H9 (cell line): ENCODE measurements at regions not wholly inside any gene's neighbourhood (a gene's known extent, or its start where the extent isn't known, plus 50 kb on each side); places are given as distances from the start of the nearest gene placed in this dataset.

Source experiments
- DNase-seq: peaks from one replicate; pipeline ENCODE4 v3.0.0-alpha.2; 2017
- H2AFZ ChIP-seq: one replicate; pipeline ENCODE4 v1.6.1; 2013; ENCODE audit warnings: mild to moderate bottlenecking, low read length, control low read depth, moderate library complexity
- H2AK5ac ChIP-seq: 2 replicates; pipeline ENCODE4 v1.6.1; 2013; ENCODE audit warnings: low read length, control low read depth, mixed read lengths; ENCODE audit not compliant: insufficient read length
- H2BK120ac ChIP-seq: one replicate; pipeline ENCODE4 v1.6.1; 2013; ENCODE audit warnings: low read depth, mild to moderate bottlenecking, low read length, control low read depth, inconsistent platforms; ENCODE audit not compliant: poor library complexity, severe bottlenecking
- H2BK12ac ChIP-seq: 2 replicates; pipeline ENCODE4 v1.6.1; 2013; ENCODE audit warnings: low read length, control low read depth, mixed read lengths, low read depth; ENCODE audit not compliant: insufficient read length
- H2BK15ac ChIP-seq: 2 replicates; pipeline ENCODE4 v1.6.1; 2013; ENCODE audit warnings: low read depth, low read length, control low read depth
- H2BK20ac ChIP-seq: one replicate; pipeline ENCODE4 v1.6.1; 2013; ENCODE audit warnings: low read depth, mild to moderate bottlenecking, low read length, control low read depth, inconsistent platforms; ENCODE audit not compliant: poor library complexity, severe bottlenecking
- H2BK5ac ChIP-seq: 2 replicates; pipeline ENCODE4 v1.6.1; 2013; ENCODE audit warnings: low read length, control low read depth, mixed read lengths; ENCODE audit not compliant: insufficient read length
- H3K14ac ChIP-seq: 2 replicates; pipeline ENCODE4 v1.6.1; 2013; ENCODE audit warnings: low read length, control low read depth; ENCODE audit not compliant: insufficient read depth
- H3K18ac ChIP-seq: 2 replicates; pipeline ENCODE4 v1.6.1; 2013; ENCODE audit warnings: low read depth, mild to moderate bottlenecking, mixed read lengths, low read length, control low read depth; ENCODE audit not compliant: insufficient read length
- H3K23ac ChIP-seq: 2 replicates; pipeline ENCODE4 v1.6.1; 2013; ENCODE audit warnings: low read length, control low read depth, mixed read lengths, low read depth; ENCODE audit not compliant: insufficient read length
- H3K23me2 ChIP-seq: 2 replicates; pipeline ENCODE4 v1.6.1; 2013; ENCODE audit warnings: low read depth, mild to moderate bottlenecking, mixed read lengths, low read length, control low read depth; ENCODE audit not compliant: insufficient read length, poor library complexity, severe bottlenecking
- H3K27ac ChIP-seq: 2 replicates; pipeline ENCODE4 v1.5.1; 2013; ENCODE audit warnings: low read length, control low read depth, mixed read lengths, low read depth; ENCODE audit not compliant: insufficient read length
- H3K27me3 ChIP-seq: 2 replicates; pipeline ENCODE4 v1.6.1; 2013; ENCODE audit warnings: low read length, control low read depth, inconsistent platforms; ENCODE audit not compliant: insufficient read depth
- H3K4ac ChIP-seq: 2 replicates; pipeline ENCODE4 v1.6.1; 2013; ENCODE audit warnings: low read depth, mild to moderate bottlenecking, control low read depth, inconsistent platforms, low read length, moderate library complexity
- H3K4me1 ChIP-seq: 2 replicates; pipeline ENCODE4 v1.6.1; 2013; ENCODE audit warnings: low read length, control low read depth, inconsistent platforms; ENCODE audit not compliant: insufficient read depth
- H3K4me2 ChIP-seq: 2 replicates; pipeline ENCODE4 v1.6.1; 2013; ENCODE audit warnings: low read length, control low read depth, mixed read lengths; ENCODE audit not compliant: insufficient read length, insufficient read depth
- H3K56ac ChIP-seq: 2 replicates; pipeline ENCODE4 v1.6.1; 2013; ENCODE audit warnings: low read depth, mild to moderate bottlenecking, mixed read lengths, low read length, control low read depth; ENCODE audit not compliant: insufficient read length
- H3K79me1 ChIP-seq: 2 replicates; pipeline ENCODE4 v1.6.1; 2013; ENCODE audit warnings: low read depth, mild to moderate bottlenecking, moderate library complexity, low read length, control low read depth, inconsistent platforms; ENCODE audit not compliant: insufficient read depth, poor library complexity, severe bottlenecking
- H3K79me2 ChIP-seq: 2 replicates; pipeline ENCODE4 v1.6.1; 2013; ENCODE audit warnings: low read length, control low read depth, inconsistent platforms; ENCODE audit not compliant: insufficient read depth
- H3K9ac ChIP-seq: 2 replicates; pipeline ENCODE4 v1.6.1; 2013; ENCODE audit warnings: low read length, control low read depth, mixed read lengths; ENCODE audit not compliant: insufficient read length; ENCODE audit errors: extremely low read depth
- H3K9me3 ChIP-seq: one replicate; pipeline ENCODE4 v1.6.1; 2013; ENCODE audit warnings: low read depth, low read length, inconsistent platforms; ENCODE audit not compliant: control insufficient read depth
- H3T11ph ChIP-seq: one replicate; pipeline ENCODE4 v1.6.1; 2013; ENCODE audit warnings: mild to moderate bottlenecking, low read length, control low read depth, inconsistent platforms
- H4K20me1 ChIP-seq: one replicate; pipeline ENCODE4 v1.6.1; 2013; ENCODE audit not compliant: control insufficient read depth, insufficient read length, insufficient read depth
- H4K5ac ChIP-seq: 2 replicates; pipeline ENCODE4 v1.6.1; 2013; ENCODE audit warnings: low read depth, mild to moderate bottlenecking, mixed read lengths, low read length, control low read depth; ENCODE audit not compliant: insufficient read length
- H4K8ac ChIP-seq: replicated peaks from 2 replicates; pipeline ENCODE4 v1.6.1; 2013; ENCODE audit warnings: low read length, control low read depth, mixed read lengths, low read depth; ENCODE audit not compliant: insufficient read length
- H4K91ac ChIP-seq: 2 replicates; pipeline ENCODE4 v1.6.1; 2013; ENCODE audit warnings: low read depth, mild to moderate bottlenecking, moderate library complexity, mixed read lengths, low read length, control low read depth; ENCODE audit not compliant: insufficient read length
- H3K27ac Mint-ChIP-seq, 3 experiments: 2 replicates in 2 of 3; 3 replicates in 1 of 3; pipeline ENCODE4 v1.8.0; 2020 to 2021; ENCODE audit warnings: mixed read lengths in 3 of 3, mild to moderate bottlenecking in 1 of 3, moderate library complexity in 1 of 3
- H3K27me3 Mint-ChIP-seq: 2 replicates; pipeline ENCODE4 v1.8.0; 2021; ENCODE audit warnings: low read depth, mild to moderate bottlenecking, moderate library complexity, mixed read lengths
- H3K36me3 Mint-ChIP-seq, 3 experiments: 2 replicates in 2 of 3; 3 replicates in 1 of 3; pipeline ENCODE4 v1.8.0; 2020 to 2021; ENCODE audit warnings: low read depth in 3 of 3, mixed read lengths in 3 of 3; ENCODE audit not compliant: insufficient read depth in 1 of 3
- H3K4me1 Mint-ChIP-seq, 2 experiments: 2 replicates each; pipeline ENCODE4 v1.8.0; 2020; ENCODE audit warnings: mixed read lengths in 2 of 2
- H3K4me3 Mint-ChIP-seq, 2 experiments: 2 replicates in 1 of 2; 3 replicates in 1 of 2; pipeline ENCODE4 v1.8.0; 2020 to 2021; ENCODE audit warnings: mild to moderate bottlenecking in 2 of 2, mixed read lengths in 2 of 2, moderate library complexity in 1 of 2
- H3K9me3 Mint-ChIP-seq, 2 experiments: 2 replicates in 1 of 2; 3 replicates in 1 of 2; pipeline ENCODE4 v1.8.0; 2020; ENCODE audit warnings: mild to moderate bottlenecking in 2 of 2, mixed read lengths in 2 of 2, moderate library complexity in 1 of 2
- WGBS: extraction: QIAGEN DNeasy Blood & Tissue Kit; methylation state at CpG from one replicate; pipeline ENCODE4 v1.1.7; 2013; ENCODE audit warnings: missing lambda C conversion rate, low lambda C conversion rate, mixed read lengths; ENCODE audit not compliant: insufficient read length; ENCODE audit errors: extremely low coverage; 5-methylcytosine and 5-hydroxymethylcytosine counted together
- TF ChIP-seq, protein P1 (sequence below): fragments of 200-600 bp; sonication (generic); conservative IDR thresholded peaks from 3 replicates; pipeline ENCODE4 v1.8.0; 2021; ENCODE audit warnings: antibody characterized with exemption, mild to moderate bottlenecking

DNA sequence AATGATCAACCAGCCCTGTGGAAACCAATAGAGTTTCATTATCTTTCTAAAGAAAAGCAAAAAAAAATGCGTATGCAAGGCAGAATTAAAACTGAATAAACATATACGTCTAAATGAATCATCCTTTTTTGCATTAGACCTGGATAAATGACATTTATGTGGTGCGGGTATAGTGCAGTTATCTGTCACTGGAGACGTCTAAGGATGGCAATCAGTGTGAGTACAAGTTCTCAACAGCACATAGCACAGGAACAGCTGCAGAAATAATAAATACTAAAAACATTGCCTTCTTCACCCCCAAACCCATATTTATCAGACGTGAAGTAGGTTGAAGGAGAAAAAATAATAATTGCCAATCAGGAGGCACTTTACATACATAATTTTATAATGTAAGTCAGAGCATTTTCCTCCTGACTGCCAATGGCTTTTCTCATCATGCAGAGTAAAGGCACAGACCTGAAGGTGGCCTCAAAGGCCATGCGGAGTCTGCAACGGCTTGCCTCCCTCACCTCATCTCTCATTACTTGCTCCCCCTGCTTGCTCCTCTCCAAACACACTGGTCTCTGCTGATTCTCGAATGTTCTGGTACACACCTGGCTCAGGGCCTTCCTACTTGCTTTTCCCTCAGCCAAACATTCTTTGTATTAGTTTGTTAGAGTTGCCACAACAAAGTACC is 574.7 kb upstream of the PLXNA2 start:
- no peaks in the 10 kb centered on the region for H3K79me1 ChIP-seq
- H2BK120ac ChIP-seq: no peak overlapping the region
- no peak overlapping the region for H4K91ac ChIP-seq
- H3K23ac ChIP-seq: no peak overlapping the region
- H3K14ac ChIP-seq: no peak overlapping the region
- no peak overlapping the region for H3K18ac ChIP-seq
- no peak overlapping the region for H2AK5ac ChIP-seq
- no peak overlapping the region for H3K4me3 Mint-ChIP-seq
- H2BK20ac ChIP-seq: no peak overlapping the region
- no peak overlapping the region for H2AFZ ChIP-seq
- H3K4ac ChIP-seq: no peak overlapping the region
- WGBS: no CpG with 5 or more reads among the region's 8 CpGs
- H3K9me3 Mint-ChIP-seq: no peaks in the 10 kb centered on the region
- H3K36me3 Mint-ChIP-seq: no peaks in the 10 kb centered on the region
- no peak overlapping the region for H2BK5ac ChIP-seq
- no peaks in the 10 kb centered on the region for H4K20me1 ChIP-seq
- no peak overlapping the region for H2BK15ac ChIP-seq
- no peak overlapping the region for H4K5ac ChIP-seq
- H3K27ac ChIP-seq: no peak overlapping the region
- H3K4me1 Mint-ChIP-seq: no peaks in the 10 kb centered on the region
- no peaks in the 10 kb centered on the region for H3K23me2 ChIP-seq
- no peak overlapping the region for H3K9ac ChIP-seq
- TF ChIP-seq, protein P1, sequence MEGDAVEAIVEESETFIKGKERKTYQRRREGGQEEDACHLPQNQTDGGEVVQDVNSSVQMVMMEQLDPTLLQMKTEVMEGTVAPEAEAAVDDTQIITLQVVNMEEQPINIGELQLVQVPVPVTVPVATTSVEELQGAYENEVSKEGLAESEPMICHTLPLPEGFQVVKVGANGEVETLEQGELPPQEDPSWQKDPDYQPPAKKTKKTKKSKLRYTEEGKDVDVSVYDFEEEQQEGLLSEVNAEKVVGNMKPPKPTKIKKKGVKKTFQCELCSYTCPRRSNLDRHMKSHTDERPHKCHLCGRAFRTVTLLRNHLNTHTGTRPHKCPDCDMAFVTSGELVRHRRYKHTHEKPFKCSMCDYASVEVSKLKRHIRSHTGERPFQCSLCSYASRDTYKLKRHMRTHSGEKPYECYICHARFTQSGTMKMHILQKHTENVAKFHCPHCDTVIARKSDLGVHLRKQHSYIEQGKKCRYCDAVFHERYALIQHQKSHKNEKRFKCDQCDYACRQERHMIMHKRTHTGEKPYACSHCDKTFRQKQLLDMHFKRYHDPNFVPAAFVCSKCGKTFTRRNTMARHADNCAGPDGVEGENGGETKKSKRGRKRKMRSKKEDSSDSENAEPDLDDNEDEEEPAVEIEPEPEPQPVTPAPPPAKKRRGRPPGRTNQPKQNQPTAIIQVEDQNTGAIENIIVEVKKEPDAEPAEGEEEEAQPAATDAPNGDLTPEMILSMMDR: no peak
- H3K4me1 ChIP-seq: no peaks in the 10 kb centered on the region
- no peak overlapping the region for H2BK12ac ChIP-seq
- H3K56ac ChIP-seq: no peak overlapping the region
- DNase-seq: no peak
- H3K27me3 Mint-ChIP-seq: peaks cover 2% of the 10 kb centered on the region; the same call in 1 of the 2 replicates
- H3K27me3 ChIP-seq: no peaks in the 10 kb centered on the region
- H4K8ac ChIP-seq: no peak overlapping the region
- H3K9me3 ChIP-seq: no peaks in the 10 kb centered on the region
- H3T11ph ChIP-seq: no peak overlapping the region
- no peak overlapping the region for H3K27ac Mint-ChIP-seq
- H3K4me2 ChIP-seq: no peak overlapping the region
- no peaks in the 10 kb centered on the region for H3K79me2 ChIP-seq
